H1 (cell line): ENCODE measurements at regions not wholly inside any gene's neighbourhood (a gene's known extent, or its start where the extent isn't known, plus 50 kb on each side); places are given as distances from the start of the nearest gene placed in this dataset.

Experiments used
- HDAC6 ChIP-seq: IDR thresholded peaks from one replicate; pipeline ENCODE4 v1.7.1; 2012; ENCODE audit warnings: low read depth, mild to moderate bottlenecking, inconsistent platforms, low read length, moderate library complexity
- SAP30 ChIP-seq: fragments of 300-600 bp; sonication (generic); IDR thresholded peaks from 2 replicates; pipeline ENCODE4 v1.7.1; 2012; ENCODE audit warnings: low read length, moderate library complexity, mild to moderate bottlenecking, inconsistent platforms; ENCODE audit not compliant: insufficient read depth, insufficient replicate concordance
- SIN3A ChIP-seq, 2 experiments: IDR thresholded peaks in 1 of 2; conservative IDR thresholded peaks in 1 of 2; 2 replicates each; pipeline ENCODE4 v1.6.1; 2011 to 2012; ENCODE audit warnings: low read length in 2 of 2, improper control_type of control experiment in 1 of 2, low read depth in 1 of 2, mild to moderate bottlenecking in 1 of 2
- TAF1 ChIP-seq: IDR thresholded peaks from 2 replicates; pipeline ENCODE4 v1.6.1; 2011; ENCODE audit warnings: mild to moderate bottlenecking, low read depth, low read length
- TBP ChIP-seq: IDR thresholded peaks from 2 replicates; pipeline ENCODE4 v1.6.1; 2011; ENCODE audit warnings: low read depth, low read length, improper control_type of control experiment

- TF ChIP-seq HDAC6 (no peak), SIN3A (conservative IDR thresholded peaks at IDR 0.05 in 1 of 2, IDR thresholded peaks at IDR 0.05 in 1 of 2; ENCODE audit: low read depth in 1 of 2, low read length in 2 of 2) (no peak), TAF1 (no peak), SAP30 (no peak), TBP (no peak)
These were observed 60.3 kb upstream of the FOXP2 start (continued) for GRCh38 chr7:114354306-114354705.
